Memory B cell (primary cell): ENCODE measurements at regions not wholly inside any gene's neighbourhood (a gene's known extent, or its start where the extent isn't known, plus 50 kb on each side); places are given as distances from the start of the nearest gene placed in this dataset.
"Not testable (repeated sequence)": the region's sequence is repeated elsewhere in the genome, so short reads cannot be mapped to it uniquely, and the experiment has no call there.

Experiments used
- ATAC-seq: fragments of 150-1000 bp; cut with Tn5 transposase; 2 replicates; pipeline ENCODE4 v1.10.0; 2021; ENCODE audit warnings: low read depth, mild to moderate bottlenecking, moderate library complexity
- DNase-seq, 2 donors: peaks; one replicate each; pipeline ENCODE4 v3.0.0; 2022; ENCODE audit warnings: low spot score in 2 of 2
- H3K27ac Mint-ChIP-seq: one replicate; pipeline ENCODE4 v1.8.0; 2022; ENCODE audit warnings: mild to moderate bottlenecking, moderate library complexity, mixed read lengths
- H3K27me3 Mint-ChIP-seq: one replicate; pipeline ENCODE4 v1.8.0; 2022; ENCODE audit warnings: mixed read lengths
- H3K36me3 Mint-ChIP-seq: one replicate; pipeline ENCODE4 v1.8.0; 2022; ENCODE audit warnings: mild to moderate bottlenecking, mixed read lengths
- H3K4me1 Mint-ChIP-seq: one replicate; pipeline ENCODE4 v1.8.0; 2022; ENCODE audit warnings: mixed read lengths
- H3K4me3 Mint-ChIP-seq: one replicate; pipeline ENCODE4 v1.8.0; 2022; ENCODE audit warnings: mild to moderate bottlenecking, moderate library complexity, mixed read lengths
- H3K9me3 Mint-ChIP-seq: one replicate; pipeline ENCODE4 v1.8.0; 2022; ENCODE audit warnings: mixed read lengths

GRCh38 chr4:128623508-128624215, 185.8 kb upstream of the JADE1 start:
- no peak overlapping the region for H3K27ac Mint-ChIP-seq
- DNase-seq (no peak), ATAC-seq (no peak)
- H3K4me3 Mint-ChIP-seq = no peak overlapping the region
- H3K36me3 Mint-ChIP-seq = no peaks in the 10 kb centered on the region
- H3K27me3 Mint-ChIP-seq = peaks cover 1% of the 10 kb centered on the region
- peaks cover 3% of the 10 kb centered on the region for H3K9me3 Mint-ChIP-seq
- H3K4me1 Mint-ChIP-seq = no peaks in the 10 kb centered on the region

GRCh38 chr4:128620279-128620965, 189.1 kb upstream of the JADE1 start:
- not testable (repeated sequence) for H3K4me1 Mint-ChIP-seq, H3K27me3 Mint-ChIP-seq, H3K27ac Mint-ChIP-seq, H3K9me3 Mint-ChIP-seq, H3K36me3 Mint-ChIP-seq, ATAC-seq, H3K4me3 Mint-ChIP-seq, DNase-seq

GRCh38 chr4:128615197-128615596, 194.3 kb upstream of the JADE1 start:
- H3K4me1 Mint-ChIP-seq = no peaks in the 10 kb centered on the region
- peaks cover 2% of the 10 kb centered on the region for H3K27me3 Mint-ChIP-seq
- no peaks in the 10 kb centered on the region for H3K9me3 Mint-ChIP-seq
- H3K36me3 Mint-ChIP-seq = no peaks in the 10 kb centered on the region
- H3K27ac Mint-ChIP-seq = no peak overlapping the region
- no peak for DNase-seq
- H3K4me3 Mint-ChIP-seq = no peak overlapping the region
- ATAC-seq = no peak

GRCh38 chr4:128608006-128608405, 201.5 kb upstream of the JADE1 start:
- no peaks in the 10 kb centered on the region for H3K9me3 Mint-ChIP-seq
- H3K36me3 Mint-ChIP-seq = no peaks in the 10 kb centered on the region
- ATAC-seq (no peak), DNase-seq (no peak)
- H3K4me3 Mint-ChIP-seq = no peak overlapping the region
- no peak overlapping the region for H3K27ac Mint-ChIP-seq
- H3K27me3 Mint-ChIP-seq = peaks cover 11% of the 10 kb centered on the region
- H3K4me1 Mint-ChIP-seq = no peaks in the 10 kb centered on the region

- H3K9me3 Mint-ChIP-seq = no peaks in the 10 kb centered on the region
- ATAC-seq (no peak), DNase-seq (no peak)
- H3K27ac Mint-ChIP-seq = no peak overlapping the region
- no peaks in the 10 kb centered on the region for H3K4me1 Mint-ChIP-seq
- H3K27me3 Mint-ChIP-seq = peaks cover 13% of the 10 kb centered on the region
- no peaks in the 10 kb centered on the region for H3K36me3 Mint-ChIP-seq
- H3K4me3 Mint-ChIP-seq = no peak overlapping the region
These were observed 203.3 kb upstream of the JADE1 start for GRCh38 chr4:128606173-128606572.

- no peak for ATAC-seq
- Mint-ChIP-seq H3K36me3 (no peaks in the 10 kb centered on the region), H3K27me3 (peaks cover 15% of the 10 kb centered on the region), H3K4me3 (no peak overlapping the region), H3K9me3 (no peaks in the 10 kb centered on the region), H3K4me1 (no peaks in the 10 kb centered on the region), H3K27ac (no peak overlapping the region)
- DNase-seq = no peak
These were observed 204.7 kb upstream of the JADE1 start for GRCh38 chr4:128604840-128605239.

- H3K4me1 Mint-ChIP-seq = no peaks in the 10 kb centered on the region
- H3K27ac Mint-ChIP-seq = no peak overlapping the region
- no peak for DNase-seq
- H3K27me3 Mint-ChIP-seq = peaks cover 16% of the 10 kb centered on the region
- no peaks in the 10 kb centered on the region for H3K36me3 Mint-ChIP-seq
- H3K4me3 Mint-ChIP-seq = no peak overlapping the region
- H3K9me3 Mint-ChIP-seq = no peaks in the 10 kb centered on the region
- no peak for ATAC-seq
These were observed 205.3 kb upstream of the JADE1 start for GRCh38 chr4:128604204-128604603.

- Mint-ChIP-seq H3K4me3 (no peak overlapping the region), H3K27me3 (peaks cover 20% of the 10 kb centered on the region), H3K9me3 (no peaks in the 10 kb centered on the region), H3K4me1 (no peaks in the 10 kb centered on the region), H3K27ac (no peak overlapping the region), H3K36me3 (no peaks in the 10 kb centered on the region)
- ATAC-seq = no peak
- DNase-seq = no peak
These were observed 206.4 kb upstream of the JADE1 start for GRCh38 chr4:128603081-128603480.

GRCh38 chr4:128601991-128602695, 207.4 kb upstream of the JADE1 start:
- DNase-seq (no peak), ATAC-seq (no peak)
- Mint-ChIP-seq H3K4me1 (no peaks in the 10 kb centered on the region), H3K4me3 (no peak overlapping the region), H3K36me3 (no peaks in the 10 kb centered on the region), H3K27ac (no peak overlapping the region), H3K9me3 (no peaks in the 10 kb centered on the region), H3K27me3 (peaks cover 18% of the 10 kb centered on the region)

GRCh38 chr4:128600996-128601871, 208.3 kb upstream of the JADE1 start:
- H3K9me3 Mint-ChIP-seq = peaks cover 1% of the 10 kb centered on the region
- DNase-seq = no peak

GRCh38 chr4:128600410-128600809, 209.1 kb upstream of the JADE1 start:
- H3K36me3 Mint-ChIP-seq = no peaks in the 10 kb centered on the region
- no peak for ATAC-seq

More at GRCh38 chr4:128600996-128601871, 208.3 kb upstream of the JADE1 start:
- H3K4me1 Mint-ChIP-seq = no peaks in the 10 kb centered on the region
- H3K36me3 Mint-ChIP-seq = no peaks in the 10 kb centered on the region
- no peak overlapping the region for H3K4me3 Mint-ChIP-seq
- H3K27me3 Mint-ChIP-seq = peaks cover 15% of the 10 kb centered on the region
- ATAC-seq = no peak
- H3K27ac Mint-ChIP-seq = no peak overlapping the region

GRCh38 chr4:128597500-128597899, 212.0 kb upstream of the JADE1 start:
- Mint-ChIP-seq H3K36me3 (no peaks in the 10 kb centered on the region), H3K27ac (no peak overlapping the region), H3K27me3 (peaks cover 14% of the 10 kb centered on the region), H3K9me3 (peaks cover 11% of the 10 kb centered on the region), H3K4me3 (no peak overlapping the region), H3K4me1 (no peaks in the 10 kb centered on the region)
- no peak for ATAC-seq
- no peak for DNase-seq

More at GRCh38 chr4:128600410-128600809, 209.1 kb upstream of the JADE1 start:
- DNase-seq = no peak
- H3K4me3 Mint-ChIP-seq = no peak overlapping the region
- H3K27me3 Mint-ChIP-seq = peaks cover 15% of the 10 kb centered on the region
- peaks cover 3% of the 10 kb centered on the region for H3K9me3 Mint-ChIP-seq
- H3K27ac Mint-ChIP-seq = no peak overlapping the region
- no peaks in the 10 kb centered on the region for H3K4me1 Mint-ChIP-seq

- DNase-seq (no peak), ATAC-seq (no peak)
- H3K9me3 Mint-ChIP-seq = peaks cover 11% of the 10 kb centered on the region
- H3K27me3 Mint-ChIP-seq = peaks cover 14% of the 10 kb centered on the region
- H3K27ac Mint-ChIP-seq = no peak overlapping the region
- H3K4me1 Mint-ChIP-seq = no peaks in the 10 kb centered on the region
- H3K36me3 Mint-ChIP-seq = no peaks in the 10 kb centered on the region
- H3K4me3 Mint-ChIP-seq = no peak overlapping the region
These were observed 212.6 kb upstream of the JADE1 start for GRCh38 chr4:128596853-128597252.
